HCT116 (cell line): ENCODE measurements at regions not wholly inside any gene's neighbourhood (a gene's known extent, or its start where the extent isn't known, plus 50 kb on each side); places are given as distances from the start of the nearest gene placed in this dataset.

Source experiments
- CTCF ChIP-seq, 3 experiments: fragments of 200-600 bp in 1 of 3; sonication (generic) in 1 of 3; IDR thresholded peaks in 2 of 3; conservative IDR thresholded peaks in 1 of 3; 2 replicates each; pipeline ENCODE4 v1.5.1; 2012 to 2017; ENCODE audit warnings: low read depth in 2 of 3, low read length in 2 of 3, antibody characterized with exemption in 1 of 3, borderline replicate concordance in 1 of 3, control low read depth in 1 of 3, mild to moderate bottlenecking in 1 of 3, mixed read lengths in 1 of 3, mixed run types in 1 of 3, moderate library complexity in 1 of 3; ENCODE audit not compliant: insufficient read depth in 1 of 3
- EZH2 ChIP-seq: fragments of 200-600 bp; sonication (generic); IDR thresholded peaks from 2 replicates; pipeline ENCODE4 v1.6.1; 2017; ENCODE audit warnings: antibody characterized with exemption, mixed run types
- MAX ChIP-seq: IDR thresholded peaks from 2 replicates; pipeline ENCODE4 v1.6.1; 2012
- POLR2A ChIP-seq: IDR thresholded peaks from 2 replicates; pipeline ENCODE4 v1.7.0; 2011; ENCODE audit warnings: borderline replicate concordance; ENCODE audit not compliant: insufficient read depth, insufficient read length; ENCODE audit errors: extremely low read depth
- POLR2AphosphoS5 ChIP-seq: IDR thresholded peaks from 2 replicates; pipeline ENCODE4 v1.6.1; 2011; ENCODE audit warnings: mild to moderate bottlenecking, low read depth, low read length, moderate library complexity
- REST ChIP-seq: IDR thresholded peaks from 2 replicates; pipeline ENCODE4 v1.6.1; 2012; ENCODE audit warnings: low read depth
- SRF ChIP-seq: IDR thresholded peaks from 2 replicates; pipeline ENCODE4 v1.6.1; 2012; ENCODE audit warnings: low read depth
- TCF7L2 ChIP-seq: IDR thresholded peaks from 2 replicates; pipeline ENCODE4 v1.7.0; 2011; ENCODE audit warnings: borderline replicate concordance, inconsistent platforms; ENCODE audit not compliant: insufficient read depth, insufficient read length; ENCODE audit errors: extremely low read depth
- YY1 ChIP-seq: IDR thresholded peaks from 2 replicates; pipeline ENCODE4 v1.6.1; 2011; ENCODE audit warnings: low read length, low read depth, moderate library complexity, mild to moderate bottlenecking; ENCODE audit not compliant: insufficient replicate concordance; ENCODE audit errors: extremely low read depth
- ZNF274 ChIP-seq: fragments of 200-500 bp; sonication (Bioruptor generic); IDR thresholded peaks from 2 replicates; pipeline ENCODE4 v1.6.1; 2014; ENCODE audit warnings: mild to moderate bottlenecking, low read depth, low read length, inconsistent platforms
- TF ChIP-seq, protein P1 (sequence below): IDR thresholded peaks from 2 replicates; pipeline ENCODE4 v1.6.1; 2011; ENCODE audit warnings: mild to moderate bottlenecking, low read length, moderate library complexity; ENCODE audit not compliant: insufficient replicate concordance; ENCODE audit errors: extremely low read depth

GRCh38 chr17:77354420-77354669 is 213.6 kb downstream of the SEC14L1 start:
- TF ChIP-seq CTCF (IDR thresholded peaks at IDR 0.05 in 2 of 3, conservative IDR thresholded peaks at IDR 0.05 in 1 of 3; ENCODE audit: borderline replicate concordance in 1 of 3, insufficient read depth in 1 of 3, low read depth in 2 of 3, low read length in 2 of 3) (no peak), MAX (no peak), POLR2A (no peak), REST (no peak), EZH2 (no peak), POLR2AphosphoS5 (no peak), ZNF274 (no peak), YY1 (no peak), TCF7L2 (no peak), SRF (no peak)
- TF ChIP-seq, protein P1, sequence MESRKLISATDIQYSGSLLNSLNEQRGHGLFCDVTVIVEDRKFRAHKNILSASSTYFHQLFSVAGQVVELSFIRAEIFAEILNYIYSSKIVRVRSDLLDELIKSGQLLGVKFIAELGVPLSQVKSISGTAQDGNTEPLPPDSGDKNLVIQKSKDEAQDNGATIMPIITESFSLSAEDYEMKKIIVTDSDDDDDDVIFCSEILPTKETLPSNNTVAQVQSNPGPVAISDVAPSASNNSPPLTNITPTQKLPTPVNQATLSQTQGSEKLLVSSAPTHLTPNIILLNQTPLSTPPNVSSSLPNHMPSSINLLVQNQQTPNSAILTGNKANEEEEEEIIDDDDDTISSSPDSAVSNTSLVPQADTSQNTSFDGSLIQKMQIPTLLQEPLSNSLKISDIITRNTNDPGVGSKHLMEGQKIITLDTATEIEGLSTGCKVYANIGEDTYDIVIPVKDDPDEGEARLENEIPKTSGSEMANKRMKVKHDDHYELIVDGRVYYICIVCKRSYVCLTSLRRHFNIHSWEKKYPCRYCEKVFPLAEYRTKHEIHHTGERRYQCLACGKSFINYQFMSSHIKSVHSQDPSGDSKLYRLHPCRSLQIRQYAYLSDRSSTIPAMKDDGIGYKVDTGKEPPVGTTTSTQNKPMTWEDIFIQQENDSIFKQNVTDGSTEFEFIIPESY: no peak
